ENCODE measurements at regions not wholly inside any gene's neighbourhood (a gene's known extent, or its start where the extent isn't known, plus 50 kb on each side); places are given as distances from the start of the nearest gene placed in this dataset.

- H3K4me1 ChIP-seq (ENCODE audit: insufficient read depth, low read length) = no peaks in the 10 kb centered on the region
Observed at GRCh38 chr5:158142156-158142555, 283.2 kb upstream of the CLINT1 start.

GRCh38 chr5:158140120-158140731, 281.3 kb upstream of the CLINT1 start:
- Histone ChIP-seq H3K79me2 (ENCODE audit: insufficient read depth, low read length) (no peaks in the 10 kb centered on the region), H3K9ac (ENCODE audit: low read depth, low read length) (no peak overlapping the region), H4K20me1 (ENCODE audit: insufficient read depth, low read length) (no peaks in the 10 kb centered on the region), H3K4me3 (ENCODE audit: low read depth in 1 of 2, low read length in 2 of 2) (no peak overlapping the region), H3K27me3 (ENCODE audit: insufficient read depth, low read length, poor library complexity) (no peaks in the 10 kb centered on the region), H3K4me1 (ENCODE audit: insufficient read depth, low read length) (no peaks in the 10 kb centered on the region), H3K9me3 (ENCODE audit: insufficient read depth, low read length, severe bottlenecking) (no peaks in the 10 kb centered on the region), H3K27ac (ENCODE audit: low read length) (no peak overlapping the region), H2AFZ (ENCODE audit: low read depth, low read length) (no peak overlapping the region), H3K36me3 (ENCODE audit: insufficient read depth, low read length) (no peaks in the 10 kb centered on the region), H3K4me2 (ENCODE audit: insufficient read depth, low read length) (no peak overlapping the region)
- no peak for ATAC-seq (ENCODE audit: insufficient read depth, low read depth)
- TF ChIP-seq EZH2 (IDR thresholded peaks at IDR 0.05; ENCODE audit: borderline replicate concordance, low read depth, low read length, severe bottlenecking) (no peak), CTCF (IDR thresholded peaks at IDR 0.05; ENCODE audit: borderline replicate concordance, extremely low read depth, low read length, poor library complexity, severe bottlenecking) (no peak)
- no peak for DNase-seq

More at GRCh38 chr5:158142156-158142555, 283.2 kb upstream of the CLINT1 start:
- Histone ChIP-seq H3K9ac (ENCODE audit: low read depth, low read length) (no peak overlapping the region), H3K79me2 (ENCODE audit: insufficient read depth, low read length) (no peaks in the 10 kb centered on the region), H2AFZ (ENCODE audit: low read depth, low read length) (no peak overlapping the region), H3K4me3 (ENCODE audit: low read depth in 1 of 2, low read length in 2 of 2) (no peak overlapping the region), H3K27ac (ENCODE audit: low read length) (no peak overlapping the region), H3K36me3 (ENCODE audit: insufficient read depth, low read length) (no peaks in the 10 kb centered on the region), H3K9me3 (ENCODE audit: insufficient read depth, low read length, severe bottlenecking) (no peaks in the 10 kb centered on the region), H3K27me3 (ENCODE audit: insufficient read depth, low read length, poor library complexity) (no peaks in the 10 kb centered on the region), H4K20me1 (ENCODE audit: insufficient read depth, low read length) (no peaks in the 10 kb centered on the region), H3K4me2 (ENCODE audit: insufficient read depth, low read length) (no peak overlapping the region)
- no peak for ATAC-seq (ENCODE audit: insufficient read depth, low read depth)
- TF ChIP-seq CTCF (IDR thresholded peaks at IDR 0.05; ENCODE audit: borderline replicate concordance, extremely low read depth, low read length, poor library complexity, severe bottlenecking) (no peak), EZH2 (IDR thresholded peaks at IDR 0.05; ENCODE audit: borderline replicate concordance, low read depth, low read length, severe bottlenecking) (no peak)
- no peak for DNase-seq

GRCh38 chr5:158139161-158139560, 280.2 kb upstream of the CLINT1 start:
- H3K79me2 ChIP-seq (ENCODE audit: insufficient read depth, low read length) = no peaks in the 10 kb centered on the region
- no peak overlapping the region for H3K27ac ChIP-seq (ENCODE audit: low read length)
- H3K27me3 ChIP-seq (ENCODE audit: insufficient read depth, low read length, poor library complexity) = no peaks in the 10 kb centered on the region
- H3K4me1 ChIP-seq (ENCODE audit: insufficient read depth, low read length) = no peaks in the 10 kb centered on the region
- H3K36me3 ChIP-seq (ENCODE audit: insufficient read depth, low read length) = no peaks in the 10 kb centered on the region
- no peak for TF ChIP-seq EZH2 (IDR thresholded peaks at IDR 0.05; ENCODE audit: borderline replicate concordance, low read depth, low read length, severe bottlenecking)
- TF ChIP-seq CTCF (IDR thresholded peaks at IDR 0.05; ENCODE audit: borderline replicate concordance, extremely low read depth, low read length, poor library complexity, severe bottlenecking) = no peak
- no peak overlapping the region for H3K4me2 ChIP-seq (ENCODE audit: insufficient read depth, low read length)
- no peak overlapping the region for H3K4me3 ChIP-seq (ENCODE audit: low read depth in 1 of 2, low read length in 2 of 2)
- DNase-seq (no peak), ATAC-seq (ENCODE audit: insufficient read depth, low read depth) (no peak)
- H3K9me3 ChIP-seq (ENCODE audit: insufficient read depth, low read length, severe bottlenecking) = no peaks in the 10 kb centered on the region
- H2AFZ ChIP-seq (ENCODE audit: low read depth, low read length) = no peak overlapping the region
- H3K9ac ChIP-seq (ENCODE audit: low read depth, low read length) = no peak overlapping the region
- H4K20me1 ChIP-seq (ENCODE audit: insufficient read depth, low read length) = no peaks in the 10 kb centered on the region
